VCaP (cell line): ENCODE measurements at regions not wholly inside any gene's neighbourhood (a gene's known extent, or its start where the extent isn't known, plus 50 kb on each side); places are given as distances from the start of the nearest gene placed in this dataset.

Experiments used
- H3K27ac ChIP-seq: fragments of 450-650 bp; 2 replicates; pipeline ENCODE4 v1.5.1; 2017
- TF ChIP-seq, protein P1 (sequence below): fragments of 450-650 bp; conservative IDR thresholded peaks from 2 replicates; pipeline ENCODE4 v1.5.1; 2017; ENCODE audit warnings: mild to moderate bottlenecking, moderate library complexity

DNA sequence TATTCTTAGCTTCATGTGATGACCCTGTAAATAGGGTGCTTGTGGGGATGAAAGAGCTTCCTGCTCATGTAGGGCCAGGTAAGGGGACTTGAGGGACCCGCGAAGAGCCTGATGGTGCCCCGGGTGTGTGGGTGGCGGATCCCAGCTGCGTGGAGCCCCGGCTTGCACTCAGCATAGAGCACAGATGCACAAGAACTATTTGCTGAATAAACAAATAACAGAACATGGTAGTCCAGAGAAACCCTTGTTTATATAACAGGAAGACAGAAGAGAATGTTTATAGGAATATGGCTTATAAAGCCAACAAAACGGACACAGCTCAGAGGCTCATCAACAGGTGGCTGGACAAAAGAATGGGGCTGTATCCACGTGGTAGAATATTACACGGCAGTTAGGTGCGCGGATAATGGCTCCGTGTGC is 106.9 kb upstream of the COL5A1 start:
- TF ChIP-seq, protein P1, sequence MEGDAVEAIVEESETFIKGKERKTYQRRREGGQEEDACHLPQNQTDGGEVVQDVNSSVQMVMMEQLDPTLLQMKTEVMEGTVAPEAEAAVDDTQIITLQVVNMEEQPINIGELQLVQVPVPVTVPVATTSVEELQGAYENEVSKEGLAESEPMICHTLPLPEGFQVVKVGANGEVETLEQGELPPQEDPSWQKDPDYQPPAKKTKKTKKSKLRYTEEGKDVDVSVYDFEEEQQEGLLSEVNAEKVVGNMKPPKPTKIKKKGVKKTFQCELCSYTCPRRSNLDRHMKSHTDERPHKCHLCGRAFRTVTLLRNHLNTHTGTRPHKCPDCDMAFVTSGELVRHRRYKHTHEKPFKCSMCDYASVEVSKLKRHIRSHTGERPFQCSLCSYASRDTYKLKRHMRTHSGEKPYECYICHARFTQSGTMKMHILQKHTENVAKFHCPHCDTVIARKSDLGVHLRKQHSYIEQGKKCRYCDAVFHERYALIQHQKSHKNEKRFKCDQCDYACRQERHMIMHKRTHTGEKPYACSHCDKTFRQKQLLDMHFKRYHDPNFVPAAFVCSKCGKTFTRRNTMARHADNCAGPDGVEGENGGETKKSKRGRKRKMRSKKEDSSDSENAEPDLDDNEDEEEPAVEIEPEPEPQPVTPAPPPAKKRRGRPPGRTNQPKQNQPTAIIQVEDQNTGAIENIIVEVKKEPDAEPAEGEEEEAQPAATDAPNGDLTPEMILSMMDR = no peak
- peak overlapping the region; percentile 64 for H3K27ac ChIP-seq

DNA sequence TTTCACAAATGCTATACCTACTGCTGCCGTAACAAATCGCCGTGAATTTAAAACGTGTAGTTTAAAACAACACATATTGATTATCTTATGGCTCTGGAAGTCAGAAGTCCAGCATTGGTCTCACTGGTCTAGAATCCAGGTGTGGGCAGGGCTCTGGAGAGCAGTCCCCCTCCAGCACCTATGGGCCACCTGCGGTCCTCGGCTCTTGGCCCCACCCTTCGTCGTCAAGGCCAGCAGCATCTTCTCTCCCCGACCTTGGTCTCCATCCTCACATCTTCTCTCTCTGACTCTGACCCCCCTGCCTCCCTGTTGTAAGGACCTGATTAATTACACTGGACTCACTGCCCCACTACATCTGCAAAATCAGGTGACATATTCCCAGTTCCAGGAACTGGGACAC is 106.4 kb upstream of the COL5A1 start:
- TF ChIP-seq, protein P1 = no peak
- H3K27ac ChIP-seq = peak overlapping the region; percentile 64

DNA sequence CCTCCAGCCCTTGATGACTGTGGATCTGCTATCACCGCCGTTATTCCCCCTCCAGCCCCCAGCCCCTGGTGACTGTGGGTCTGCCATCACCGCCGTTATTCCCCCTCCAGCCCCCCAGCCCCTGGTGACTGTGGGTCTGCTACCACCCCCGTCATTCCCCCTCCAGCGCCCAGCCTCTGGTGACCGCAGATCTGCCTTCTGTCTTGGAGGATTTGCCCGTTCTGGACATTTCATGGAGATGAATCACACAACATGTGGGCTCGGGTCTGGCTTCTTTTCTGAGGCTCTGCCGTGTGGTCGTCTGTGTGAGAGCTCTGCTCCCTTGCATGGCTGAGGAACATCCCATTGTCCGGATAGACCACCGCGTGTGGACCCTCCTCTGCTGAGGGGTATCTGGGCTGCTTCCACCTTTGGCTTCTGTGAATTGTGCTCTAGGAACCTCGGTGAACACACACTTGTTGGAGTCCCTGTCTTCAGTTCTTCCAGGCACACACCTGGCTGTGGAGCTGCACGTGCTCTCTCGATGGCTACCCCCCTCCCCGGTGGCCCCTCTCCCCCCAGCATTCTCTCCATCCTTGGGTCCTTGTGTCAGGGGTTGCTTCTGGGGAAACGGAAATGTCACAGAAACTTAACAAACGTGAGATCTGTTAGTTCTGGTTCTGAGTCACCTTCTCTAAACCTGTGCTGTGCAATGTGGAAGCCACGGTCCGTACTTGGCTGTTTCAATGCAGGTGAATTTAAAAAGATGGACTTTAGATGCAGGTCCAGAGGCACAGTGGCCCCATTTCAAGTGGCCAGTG is 105.3 kb upstream of the COL5A1 start:
- TF ChIP-seq, protein P1 = no peak
- H3K27ac ChIP-seq = no peak overlapping the region

DNA sequence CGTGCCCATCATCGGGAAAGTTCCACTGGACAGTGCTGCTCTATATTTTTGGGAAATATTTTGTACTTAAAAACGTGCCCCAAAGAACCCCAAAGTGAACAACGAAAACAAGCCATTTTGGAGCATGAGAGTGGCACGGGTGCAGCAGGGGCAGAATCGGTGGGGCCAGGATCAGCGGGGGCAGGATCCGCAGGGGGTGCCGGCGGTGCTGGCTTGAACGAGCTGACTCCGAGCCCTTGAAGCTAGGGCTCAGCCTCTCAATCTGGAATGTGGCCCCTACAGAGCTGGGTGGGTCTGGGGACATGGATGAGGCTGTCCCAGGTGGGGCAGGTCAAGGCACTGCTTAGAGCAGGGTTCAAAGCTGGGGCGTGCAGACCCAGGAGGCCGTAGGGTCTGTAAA is 104.7 kb upstream of the COL5A1 start:
- no peak overlapping the region for H3K27ac ChIP-seq
- TF ChIP-seq, protein P1 = no peak

DNA sequence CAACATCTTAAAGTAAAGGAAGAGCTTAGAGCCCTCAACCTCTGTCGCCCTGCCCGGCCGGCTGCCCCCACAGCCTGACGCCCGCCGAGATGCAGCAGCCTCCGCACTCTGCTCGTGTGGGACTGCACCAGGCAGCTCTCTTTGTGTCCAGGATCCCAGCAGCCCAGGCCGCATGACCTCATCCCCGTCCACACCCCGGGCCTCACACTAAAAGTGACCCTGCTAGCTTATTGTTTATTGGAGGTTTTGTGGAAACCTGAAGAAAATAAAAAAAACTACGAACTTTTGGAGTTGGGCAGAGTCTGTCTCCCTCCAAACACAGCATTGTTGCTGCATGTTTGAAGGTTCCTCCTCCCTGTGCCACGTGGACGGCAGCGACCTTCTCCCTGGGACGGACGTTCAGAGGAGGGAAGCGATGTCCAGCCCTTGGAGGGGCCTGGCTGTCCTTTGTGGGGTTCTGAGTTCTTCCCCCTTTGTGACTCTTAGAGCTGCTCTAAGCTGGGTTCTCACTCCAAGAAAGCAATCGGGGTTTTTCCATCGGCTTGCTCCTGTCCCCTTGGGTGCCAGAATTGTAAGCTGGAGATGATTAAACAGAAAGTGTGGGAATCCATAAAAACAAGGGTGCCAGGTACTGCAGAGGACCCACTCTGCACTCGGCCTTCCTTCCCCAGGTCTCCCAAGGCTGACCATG is 103.5 kb upstream of the COL5A1 start:
- H3K27ac ChIP-seq = no peak overlapping the region
- TF ChIP-seq, protein P1 = no peak

DNA sequence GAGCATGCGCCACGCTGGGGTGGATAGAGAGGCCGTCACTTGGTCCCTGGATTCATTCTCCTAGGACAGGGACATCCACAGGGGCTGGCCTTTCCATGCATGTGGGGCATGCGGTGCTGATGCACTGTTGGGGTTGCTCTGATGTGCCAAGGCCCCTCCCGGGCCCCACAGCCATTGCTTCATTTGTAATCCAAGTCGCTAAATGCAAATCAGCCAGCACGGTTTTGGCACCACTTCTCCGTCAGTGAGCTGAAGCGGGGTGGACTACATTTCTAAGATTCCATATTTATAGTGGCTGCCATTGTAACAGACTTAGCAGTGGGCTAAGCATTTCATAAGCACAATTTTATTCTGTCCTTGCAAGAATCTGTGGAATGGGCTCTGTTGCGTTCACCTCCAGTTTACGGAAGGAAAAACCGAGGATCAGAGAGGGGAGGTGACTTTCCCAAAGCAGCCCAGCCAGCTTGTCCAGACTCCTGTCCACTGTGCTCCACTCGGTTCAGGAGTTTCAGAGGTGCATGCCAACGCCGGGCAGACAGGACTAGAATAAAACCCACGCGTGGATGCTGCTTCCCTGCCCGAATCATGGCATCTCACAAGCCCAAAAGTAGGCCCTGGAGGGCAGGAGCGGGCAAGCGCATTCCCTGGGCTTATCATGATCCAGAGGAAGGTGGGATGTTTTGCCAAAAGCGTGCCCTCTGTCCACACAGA is 102.6 kb upstream of the COL5A1 start:
- no peak overlapping the region for H3K27ac ChIP-seq
- TF ChIP-seq, protein P1 = no peak

DNA sequence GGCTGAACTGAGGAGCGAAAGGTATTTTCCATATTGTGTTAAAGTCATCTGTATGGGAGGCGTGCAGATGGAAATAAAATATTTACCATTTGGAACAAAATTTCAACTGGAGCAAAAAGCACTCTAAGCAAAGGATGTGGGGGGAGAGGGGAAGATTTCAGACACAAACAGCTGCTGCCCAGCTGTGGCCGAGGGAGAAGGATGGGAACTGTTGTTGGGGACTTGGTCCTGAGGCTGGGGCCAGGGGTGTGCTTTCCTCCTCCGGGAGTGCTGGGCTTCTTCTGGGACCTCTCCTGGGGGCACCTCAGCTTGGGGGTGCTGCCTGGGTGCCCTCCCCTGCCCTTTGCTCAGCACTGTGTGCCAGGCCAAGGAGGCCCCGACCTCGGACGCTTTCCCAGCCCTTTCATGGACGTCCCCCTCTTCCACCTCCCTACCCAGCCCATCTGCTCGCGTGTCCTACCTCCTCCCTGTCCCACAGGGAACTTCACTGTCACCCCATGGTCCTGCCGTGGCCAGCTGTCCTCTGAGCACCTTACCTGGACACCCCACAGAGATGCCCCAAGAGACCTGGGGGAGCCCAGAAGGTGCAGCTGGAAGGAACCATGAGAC is 101.9 kb upstream of the COL5A1 start:
- no peak overlapping the region for H3K27ac ChIP-seq
- TF ChIP-seq, protein P1 = no peak
